C4-2B (cell line): ENCODE measurements at regions not wholly inside any gene's neighbourhood (a gene's known extent, or its start where the extent isn't known, plus 50 kb on each side); places are given as distances from the start of the nearest gene placed in this dataset.

Experiments
- H3K27ac ChIP-seq: fragments of 450-650 bp; 2 replicates; pipeline ENCODE4 v1.5.1; 2017
- CTCF ChIP-seq: fragments of 450-650 bp; conservative IDR thresholded peaks from 2 replicates; pipeline ENCODE4 v1.5.1; 2017; ENCODE audit warnings: mild to moderate bottlenecking
- ZFX ChIP-seq: fragments of 450-650 bp; IDR thresholded peaks from 2 replicates; pipeline ENCODE4 v1.6.1; 2017

GRCh38 chr13:111451402-111451801 lies 131.0 kb downstream of the TEX29 start:
- no peak overlapping the region for H3K27ac ChIP-seq
- TF ChIP-seq ZFX (no peak), CTCF (no peak)

GRCh38 chr13:111456452-111457230 lies 136.2 kb downstream of the TEX29 start:
- TF ChIP-seq ZFX (no peak), CTCF (no peak)
- H3K27ac ChIP-seq: no peak overlapping the region

GRCh38 chr13:111458001-111458531 lies 137.6 kb downstream of the TEX29 start:
- no peak for TF ChIP-seq ZFX
- TF ChIP-seq CTCF: no peak
- H3K27ac ChIP-seq: no peak overlapping the region

GRCh38 chr13:111458739-111459138 lies 138.3 kb downstream of the TEX29 start:
- H3K27ac ChIP-seq: no peak overlapping the region
- no peak for TF ChIP-seq ZFX
- no peak for TF ChIP-seq CTCF

GRCh38 chr13:111459803-111460547 lies 139.5 kb downstream of the TEX29 start:
- TF ChIP-seq CTCF (no peak), ZFX (no peak)
- H3K27ac ChIP-seq: no peak overlapping the region

GRCh38 chr13:111460548-111461444 lies 140.4 kb downstream of the TEX29 start:
- no peak for TF ChIP-seq ZFX
- TF ChIP-seq CTCF: peak; percentile 63
- no peak overlapping the region for H3K27ac ChIP-seq
